CD4-positive, alpha-beta T cell treated with Interleukin-17A for 4 hours (primary cell): ENCODE measurements at regions not wholly inside any gene's neighbourhood (a gene's known extent, or its start where the extent isn't known, plus 50 kb on each side); places are given as distances from the start of the nearest gene placed in this dataset.
"Not testable (repeated sequence)": the region's sequence is repeated elsewhere in the genome, so short reads cannot be mapped to it uniquely, and the experiment has no call there.

ENCODE experiments used
- DNase-seq: peaks from one replicate; pipeline ENCODE4 v3.0.0-alpha.2; 2020; ENCODE audit warnings: mixed read lengths

DNA sequence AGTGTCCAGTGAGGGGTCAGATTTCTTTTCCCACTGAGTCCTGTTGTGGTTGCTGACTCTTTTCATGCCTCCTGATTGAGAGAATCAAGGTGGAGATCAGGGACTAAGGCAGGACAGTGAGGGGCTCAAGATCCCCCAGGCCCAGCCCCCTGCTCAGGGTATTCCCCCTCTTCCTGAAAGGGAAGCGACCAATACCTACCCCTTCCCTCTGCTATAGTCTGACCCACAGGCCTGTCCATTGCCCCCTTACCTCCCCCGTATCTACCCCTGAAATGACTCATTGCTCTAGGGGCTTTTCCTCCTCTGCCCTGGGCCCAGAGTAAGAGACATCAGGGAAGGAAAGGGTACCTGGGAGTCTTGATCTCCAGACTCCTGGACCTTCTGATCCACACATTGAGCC, 1320.5 kb downstream of the UQCRFS1 start:
- no peak for DNase-seq

- DNase-seq = no peak
Measured at GRCh38 chr19:27891411-27891810, 1321.5 kb downstream of the UQCRFS1 start.

- no peak for DNase-seq
Measured at GRCh38 chr19:27890696-27891095, 1322.3 kb downstream of the UQCRFS1 start.

GRCh38 chr19:27890206-27890605, 1322.7 kb downstream of the UQCRFS1 start:
- DNase-seq = no peak

- no peak for DNase-seq
Measured at GRCh38 chr19:27889156-27889555, 1323.8 kb downstream of the UQCRFS1 start.

- no peak for DNase-seq
Measured at GRCh38 chr19:27887946-27888345, 1325.0 kb downstream of the UQCRFS1 start.

DNA sequence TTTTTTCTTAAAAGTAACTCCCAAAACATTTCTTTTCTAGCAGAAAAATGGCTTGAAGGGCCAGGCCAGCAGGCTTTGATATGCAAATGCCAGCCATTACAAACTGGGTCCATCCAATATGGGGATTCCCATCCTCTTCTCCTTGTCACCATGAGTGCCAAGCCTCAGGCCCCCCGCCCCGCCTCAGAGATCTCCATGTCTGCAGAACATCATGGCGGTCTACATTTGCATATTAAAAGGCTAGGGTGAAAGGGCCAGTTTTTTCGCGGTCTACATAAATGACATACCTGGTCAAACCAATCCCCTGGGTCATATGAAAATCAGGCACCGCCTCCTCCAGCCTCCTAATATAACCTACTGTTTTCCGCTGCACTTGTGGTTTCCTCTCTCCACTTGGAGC, 1327.6 kb downstream of the UQCRFS1 start:
- no peak for DNase-seq

DNA sequence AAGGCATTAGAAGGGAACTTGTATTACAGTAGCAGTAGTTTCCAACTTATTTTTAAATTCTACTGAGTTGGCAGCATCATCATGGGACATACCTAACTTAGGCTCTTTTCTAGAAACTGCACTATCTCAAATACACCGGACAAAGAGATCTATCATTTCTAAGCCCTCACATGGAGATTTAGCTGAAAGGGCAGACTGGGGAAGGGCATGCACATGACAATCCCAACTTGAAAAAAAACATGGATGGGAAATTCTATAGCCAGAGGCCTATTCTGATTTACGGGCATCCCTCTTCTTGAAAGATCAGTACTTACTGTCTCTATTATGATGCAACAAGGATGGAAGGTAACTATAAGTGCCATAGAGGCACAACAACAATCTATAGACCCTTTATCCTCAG, 1328.6 kb downstream of the UQCRFS1 start:
- no peak for DNase-seq

- no peak for DNase-seq
Measured at GRCh38 chr19:27881213-27881612, 1331.7 kb downstream of the UQCRFS1 start.

DNA sequence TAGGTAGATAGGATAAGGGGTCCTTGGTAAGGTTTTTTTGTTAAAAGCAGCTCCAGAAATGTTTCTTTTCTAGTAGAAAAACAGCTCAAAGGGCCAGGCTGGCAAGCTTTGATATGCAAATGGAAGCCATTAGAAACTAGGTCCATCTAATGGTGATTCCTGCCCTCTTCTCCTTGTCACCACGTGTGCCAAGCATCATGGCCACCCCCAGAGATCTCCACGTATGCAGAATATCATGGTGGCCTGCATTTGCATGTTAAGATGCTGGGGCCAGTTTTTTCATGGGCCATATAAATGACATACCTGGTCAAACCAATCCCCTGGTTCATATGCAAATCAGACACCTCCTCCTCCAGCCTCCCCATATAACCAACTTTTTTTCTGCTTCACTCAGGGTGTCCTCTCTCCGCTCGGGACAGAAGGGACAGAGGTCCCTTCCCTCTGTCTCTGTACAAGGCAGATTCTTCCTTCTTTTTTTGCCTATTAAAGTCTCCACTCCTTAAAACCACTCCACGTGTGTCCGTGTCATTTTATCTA, 1335.9 kb downstream of the UQCRFS1 start:
- no peak for DNase-seq

- DNase-seq = no peak
Measured at GRCh38 chr19:27876489-27876888, 1336.5 kb downstream of the UQCRFS1 start.

DNA sequence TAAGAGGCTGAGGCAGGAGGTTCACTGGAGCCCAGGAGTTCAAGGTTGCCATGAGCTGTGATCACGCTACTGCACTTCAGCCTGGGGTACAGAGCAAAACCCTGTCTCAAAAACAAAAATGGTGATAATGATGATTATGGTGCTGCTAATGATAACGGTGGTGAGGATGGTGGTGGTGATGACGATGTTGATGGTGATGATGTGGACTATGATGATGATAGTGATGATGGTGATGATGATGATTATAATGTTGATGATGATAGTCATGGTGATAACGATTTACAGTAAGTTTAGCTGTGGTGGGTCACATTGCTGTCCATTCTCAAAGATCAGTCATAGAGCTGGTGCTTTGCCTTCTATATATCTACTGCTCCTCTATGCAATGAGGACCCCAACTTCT, 1340.6 kb downstream of the UQCRFS1 start:
- DNase-seq = no peak

DNA sequence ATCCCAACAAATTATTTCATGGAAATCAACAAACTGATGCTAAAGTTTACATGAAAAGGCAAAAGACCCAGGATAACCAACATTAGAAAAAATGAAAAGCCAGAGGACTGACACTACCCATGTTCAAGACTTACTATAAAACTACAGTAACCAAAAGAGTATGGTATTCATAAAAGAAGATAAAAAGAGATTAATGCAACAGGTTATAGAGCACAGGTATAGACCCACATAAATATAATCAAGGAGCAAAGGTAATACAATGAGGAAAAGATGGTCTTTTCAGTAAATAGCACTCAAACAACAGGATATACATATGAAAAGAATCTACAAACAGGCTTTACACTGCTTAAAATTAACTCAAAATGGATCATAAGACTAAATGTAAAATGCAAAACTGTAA, 1342.7 kb downstream of the UQCRFS1 start:
- no peak for DNase-seq

DNA sequence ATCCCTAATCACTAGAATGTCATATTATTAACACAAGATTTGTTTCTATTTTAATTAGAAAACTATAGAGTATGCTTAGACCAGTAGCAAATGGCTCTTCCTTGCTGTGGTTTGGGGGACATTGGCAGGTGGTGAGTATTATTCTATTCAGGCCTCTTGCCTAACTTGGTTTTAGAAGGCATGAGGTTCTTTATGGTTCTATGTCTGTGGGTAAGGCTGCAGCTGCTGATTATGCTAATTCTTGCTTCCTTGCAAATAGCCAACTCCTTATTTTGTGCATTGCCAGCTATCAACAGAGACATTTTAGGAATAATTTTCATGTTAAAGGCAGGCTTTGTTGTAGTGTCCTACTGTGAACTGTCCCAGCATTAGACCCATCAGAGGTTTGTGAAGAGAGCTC, 1344.9 kb downstream of the UQCRFS1 start:
- DNase-seq = no peak

- DNase-seq = no peak
Measured at GRCh38 chr19:27865927-27866777, 1346.8 kb downstream of the UQCRFS1 start.

- DNase-seq = no peak
Measured at GRCh38 chr19:27861411-27861975, 1351.5 kb downstream of the UQCRFS1 start.

- DNase-seq = no peak
Measured at GRCh38 chr19:27860309-27860934, 1352.5 kb downstream of the UQCRFS1 start.

- DNase-seq = no peak
Measured at GRCh38 chr19:27859689-27860088, 1353.3 kb downstream of the UQCRFS1 start.

- DNase-seq = no peak
Measured at GRCh38 chr19:27858981-27859581, 1353.9 kb downstream of the UQCRFS1 start.

GRCh38 chr19:27852931-27853330, 1360.0 kb downstream of the UQCRFS1 start:
- DNase-seq = not testable (repeated sequence)

- DNase-seq = no peak
Measured at GRCh38 chr19:27851543-27852060, 1361.3 kb downstream of the UQCRFS1 start.

- DNase-seq = no peak
Measured at GRCh38 chr19:27851002-27851481, 1361.9 kb downstream of the UQCRFS1 start.

- DNase-seq = no peak
Measured at GRCh38 chr19:27846944-27847343, 1366.0 kb downstream of the UQCRFS1 start.
